K562 (cell line): ENCODE measurements at regions not wholly inside any gene's neighbourhood (a gene's known extent, or its start where the extent isn't known, plus 50 kb on each side); places are given as distances from the start of the nearest gene placed in this dataset.

ENCODE experiments used
- ATAC-seq: fragments of 200-7000 bp; cut with Tn5 transposase; 3 replicates; pipeline ENCODE4 v1.9.1; 2020; ENCODE audit warnings: moderate library complexity
- BruUV-seq: library from RNA; stranded (reverse); fragments of 400-500 nt; replicated peaks from 2 replicates; lab custom pipeline; 2021; lab: Mats Ljungman, UMichigan
- CTCF ChIA-PET: fragments of 300-600 bp; formaldehyde crosslinking; extraction: SDS; loops from one replicate; lab custom pipeline; 2021; ENCODE audit warnings: low intra/inter-chr PET ratio; lab: Yijun Ruan, JAX
- POLR2A ChIA-PET: fragments of 300-600, 350-650 bp; sonication (Branson Sonifier 250); formaldehyde crosslinking; extraction: SDS; loops from one replicate; lab custom pipeline; 2021; ENCODE audit warnings: antibody characterized with exemption, inconsistent platforms; lab: Yijun Ruan, JAX
- DNase-seq, 4 experiments: peaks; one replicate each; pipeline versions ENCODE4 v3.0.0 to v3.0.0-alpha.2; 2011 to 2018; ENCODE audit warnings: low spot score in 3 of 4, mixed read lengths in 3 of 4; ENCODE audit errors: extremely low read depth in 1 of 4
- FAIRE-seq: peaks from 2 replicates; lab custom pipeline; 2011; peaks lifted over from hg19 to GRCh38; lab: Jason Lieb, UNC
- H2AFZ ChIP-seq: 2 replicates; pipeline ENCODE4 v1.6.0; 2011; ENCODE audit warnings: low read depth, low read length, control low read depth, inconsistent platforms
- H3K27ac ChIP-seq: fragments of 200-600 bp; 3 replicates; pipeline ENCODE4 v1.8.0; 2011; ENCODE audit warnings: low read depth, mild to moderate bottlenecking, control low read depth, inconsistent platforms, low read length, moderate library complexity, mixed read lengths; ENCODE audit errors: extremely low read depth
- H3K27me3 ChIP-seq, 2 experiments: fragments of 300-600 bp in 1 of 2; 2 replicates in 1 of 2; 3 replicates in 1 of 2; pipeline versions ENCODE4 v1.6.0 to v1.8.0; 2011; ENCODE audit warnings: inconsistent platforms in 2 of 2, low read length in 2 of 2, mild to moderate bottlenecking in 1 of 2, mixed read lengths in 1 of 2, moderate library complexity in 1 of 2; ENCODE audit not compliant: control insufficient read depth in 2 of 2, insufficient read depth in 2 of 2
- H3K36me3 ChIP-seq: fragments of 300-600 bp; 3 replicates; pipeline ENCODE4 v1.8.0; 2011; ENCODE audit warnings: mild to moderate bottlenecking, low read length, inconsistent platforms; ENCODE audit not compliant: control insufficient read depth, insufficient read depth
- H3K4me1 ChIP-seq, 2 experiments: fragments of 200-600 bp in 1 of 2; replicated peaks in 1 of 2; 2 replicates in 1 of 2; 3 replicates in 1 of 2; pipeline versions ENCODE4 v1.5.1 to v1.8.0; 2011; ENCODE audit warnings: inconsistent platforms in 2 of 2, low read length in 2 of 2, mild to moderate bottlenecking in 1 of 2, mixed read lengths in 1 of 2, moderate library complexity in 1 of 2; ENCODE audit not compliant: control insufficient read depth in 2 of 2, insufficient read depth in 2 of 2
- H3K4me2 ChIP-seq: 2 replicates; pipeline ENCODE4 v1.6.1; 2011; ENCODE audit warnings: low read length, control low read depth, inconsistent platforms, mixed read lengths; ENCODE audit not compliant: insufficient read depth
- H3K4me3 ChIP-seq: fragments of 200-600 bp; sonication (generic), shearing (Covaris generic); 2 replicates; pipeline ENCODE4 v1.5.1; 2016; ENCODE audit warnings: control low read depth, inconsistent platforms
- H3K79me2 ChIP-seq: fragments of 200-600 bp; 3 replicates; pipeline ENCODE4 v1.8.0; 2011; ENCODE audit warnings: low read length, inconsistent platforms; ENCODE audit not compliant: control insufficient read depth, insufficient read depth
- H3K9ac ChIP-seq, 2 experiments: 2 replicates each; pipeline versions ENCODE4 v1.6.0 to v1.6.1; 2011; ENCODE audit warnings: low read depth in 2 of 2, low read length in 2 of 2, control low read depth in 1 of 2, inconsistent platforms in 1 of 2, mild to moderate bottlenecking in 1 of 2, mixed read lengths in 1 of 2; ENCODE audit not compliant: insufficient read depth in 1 of 2
- H3K9me1 ChIP-seq: one replicate; pipeline ENCODE4 v1.6.0; 2011; ENCODE audit warnings: inconsistent platforms, mild to moderate bottlenecking, low read length, moderate library complexity; ENCODE audit not compliant: control insufficient read depth, insufficient read depth
- H3K9me3 ChIP-seq: replicated peaks from 2 replicates; pipeline ENCODE4 v1.5.1; 2011; ENCODE audit warnings: low read depth, low read length, inconsistent platforms; ENCODE audit not compliant: control insufficient read depth, insufficient read depth
- H4K20me1 ChIP-seq: replicated peaks from 2 replicates; pipeline ENCODE4 v1.6.1; 2011; ENCODE audit warnings: low read length, inconsistent platforms, mixed read lengths; ENCODE audit not compliant: control insufficient read depth, insufficient read depth
- DIDO1 ChIP-seq: fragments of 450-650 bp; IDR thresholded peaks from 2 replicates; pipeline ENCODE4 v1.6.1; 2016; ENCODE audit warnings: low read depth, missing biosample characterization, missing genetic modification characterization
- GABPB2 ChIP-seq: fragments of 250-450 bp; sonication (Bioruptor Pico); conservative IDR thresholded peaks from 2 replicates; pipeline ENCODE4 v1.5.1; 2021; ENCODE audit warnings: mild to moderate bottlenecking
- ZBTB17 ChIP-seq: fragments of 450-650 bp; formaldehyde crosslinking; IDR thresholded peaks from 2 replicates; pipeline ENCODE4 v1.4.0; 2020; ENCODE audit warnings: mild to moderate bottlenecking
- ZBTB34 ChIP-seq: fragments of 250-450 bp; sonication (Bioruptor Pico); IDR thresholded peaks from 2 replicates; pipeline ENCODE4 v1.8.0; 2021; ENCODE audit warnings: mild to moderate bottlenecking, moderate library complexity
- WGBS: fragments of 100-300 bp; shearing (Covaris generic); methylation state at CpG from one replicate; pipeline ENCODE4 v1.1.6; 2016; ENCODE audit warnings: low coverage, mixed read lengths; ENCODE audit not compliant: insufficient coverage; ENCODE audit errors: missing lambda C conversion rate; 5-methylcytosine and 5-hydroxymethylcytosine counted together
- in situ Hi-C: fragments of 300-500 bp; cut with MboI; formaldehyde crosslinking; loops from 4 replicates; pipeline ENCODE4 v1.15.0; 2018; ENCODE audit warnings: inconsistent platforms, mixed read lengths
- intact Hi-C: fragments of 100-400 bp; cut with micrococcal nuclease; formaldehyde crosslinking; loops from 2 replicates; pipeline ENCODE4 v1.14.2; 2022
- TF ChIP-seq, protein P1 (sequence below): fragments of 450-650 bp; IDR thresholded peaks from 2 replicates; pipeline ENCODE4 v1.6.1; 2018; ENCODE audit not compliant: partially characterized antibody

- TF ChIP-seq DIDO1 = no peak
Measured at GRCh38 chr6:9101920-9102319, 666.6 kb upstream of the SLC35B3 start (continued).

DNA sequence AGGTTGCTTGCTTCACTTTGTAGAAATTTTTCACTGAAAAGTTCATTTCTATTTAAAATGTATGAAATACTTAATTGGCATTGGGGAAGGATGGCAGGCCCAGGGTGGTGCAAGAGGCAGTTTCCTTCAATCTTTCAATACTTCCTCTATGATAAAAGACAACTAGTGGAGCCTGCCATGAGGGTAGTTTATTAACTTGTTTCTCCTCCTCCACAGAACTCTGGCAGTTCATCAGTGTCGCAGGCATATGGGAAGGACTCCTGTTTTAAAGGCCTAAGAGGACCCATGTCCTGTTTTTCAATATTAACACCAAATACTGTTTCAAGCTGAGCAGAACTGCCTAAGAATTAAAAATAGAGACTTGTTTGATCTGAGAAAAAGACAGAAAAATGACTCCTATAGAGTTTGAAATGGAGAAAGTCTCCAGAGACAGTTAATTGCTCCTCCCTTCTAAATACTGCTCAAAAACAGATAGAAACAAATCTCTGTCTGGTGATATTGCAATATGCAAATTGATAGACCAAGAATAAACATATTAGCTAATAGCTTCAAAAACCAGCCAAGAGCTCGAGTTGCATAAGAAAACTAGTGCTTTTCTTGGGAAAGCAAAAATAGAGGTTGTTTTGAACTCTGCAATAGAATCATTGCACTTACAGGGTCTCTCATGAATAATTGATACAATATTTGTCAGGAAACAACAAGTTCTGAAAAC lies 665.7 kb upstream of the SLC35B3 start:
- ChIA-PET CTCF (no interaction called here), POLR2A (no interaction called here)
- H3K4me3 ChIP-seq = no peak overlapping the region
- H3K4me2 ChIP-seq = no peak overlapping the region
- H2AFZ ChIP-seq = no peak overlapping the region
- H3K9me3 ChIP-seq = no peaks in the 10 kb centered on the region
- 0% methylated on average over 2 of the region's 2 CpGs for WGBS
- ATAC-seq = no peak
- no TSS peak for BruUV-seq
- H3K79me2 ChIP-seq = no peaks in the 10 kb centered on the region
- H3K9ac ChIP-seq = no peak overlapping the region
- no peaks in the 10 kb centered on the region for H3K9me1 ChIP-seq
- H3K27me3 ChIP-seq = no peaks in the 10 kb centered on the region
- no peak overlapping the region for H3K27ac ChIP-seq
- intact Hi-C loops (no loop called here), in situ Hi-C loops (no loop called here)
- no peak for DNase-seq
- H3K4me1 ChIP-seq = no peaks in the 10 kb centered on the region
- no peaks in the 10 kb centered on the region for H4K20me1 ChIP-seq
- H3K36me3 ChIP-seq = no peaks in the 10 kb centered on the region
- FAIRE-seq = no peak
- TF ChIP-seq, protein P1, sequence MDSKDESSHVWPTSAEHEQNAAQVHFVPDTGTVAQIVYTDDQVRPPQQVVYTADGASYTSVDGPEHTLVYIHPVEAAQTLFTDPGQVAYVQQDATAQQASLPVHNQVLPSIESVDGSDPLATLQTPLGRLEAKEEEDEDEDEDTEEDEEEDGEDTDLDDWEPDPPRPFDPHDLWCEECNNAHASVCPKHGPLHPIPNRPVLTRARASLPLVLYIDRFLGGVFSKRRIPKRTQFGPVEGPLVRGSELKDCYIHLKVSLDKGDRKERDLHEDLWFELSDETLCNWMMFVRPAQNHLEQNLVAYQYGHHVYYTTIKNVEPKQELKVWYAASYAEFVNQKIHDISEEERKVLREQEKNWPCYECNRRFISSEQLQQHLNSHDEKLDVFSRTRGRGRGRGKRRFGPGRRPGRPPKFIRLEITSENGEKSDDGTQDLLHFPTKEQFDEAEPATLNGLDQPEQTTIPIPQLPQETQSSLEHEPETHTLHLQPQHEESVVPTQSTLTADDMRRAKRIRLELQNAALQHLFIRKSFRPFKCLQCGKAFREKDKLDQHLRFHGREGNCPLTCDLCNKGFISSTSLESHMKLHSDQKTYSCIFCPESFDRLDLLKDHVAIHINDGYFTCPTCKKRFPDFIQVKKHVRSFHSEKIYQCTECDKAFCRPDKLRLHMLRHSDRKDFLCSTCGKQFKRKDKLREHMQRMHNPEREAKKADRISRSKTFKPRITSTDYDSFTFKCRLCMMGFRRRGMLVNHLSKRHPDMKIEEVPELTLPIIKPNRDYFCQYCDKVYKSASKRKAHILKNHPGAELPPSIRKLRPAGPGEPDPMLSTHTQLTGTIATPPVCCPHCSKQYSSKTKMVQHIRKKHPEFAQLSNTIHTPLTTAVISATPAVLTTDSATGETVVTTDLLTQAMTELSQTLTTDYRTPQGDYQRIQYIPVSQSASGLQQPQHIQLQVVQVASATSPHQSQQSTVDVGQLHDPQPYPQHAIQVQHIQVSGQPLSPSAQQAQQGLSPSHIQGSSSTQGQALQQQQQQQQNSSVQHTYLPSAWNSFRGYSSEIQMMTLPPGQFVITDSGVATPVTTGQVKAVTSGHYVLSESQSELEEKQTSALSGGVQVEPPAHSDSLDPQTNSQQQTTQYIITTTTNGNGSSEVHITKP = no peak
- no peak for TF ChIP-seq ZBTB17 (CRISPR knock-in tag)
- TF ChIP-seq ZBTB34 (CRISPR knock-in tag) = no peak
- no peak for TF ChIP-seq GABPB2 (CRISPR knock-in tag)
